Ureter (tissue), 1 donor: ENCODE measurements at regions not wholly inside any gene's neighbourhood (a gene's known extent, or its start where the extent isn't known, plus 50 kb on each side); places are given as distances from the start of the nearest gene placed in this dataset.

Source experiments
- DNase-seq: peaks from one replicate; pipeline ENCODE4 v3.0.0-alpha.2; 2020; ENCODE audit warnings: low spot score
- donor health status: DM: yes; HTN: yes; CAD: no.

DNA sequence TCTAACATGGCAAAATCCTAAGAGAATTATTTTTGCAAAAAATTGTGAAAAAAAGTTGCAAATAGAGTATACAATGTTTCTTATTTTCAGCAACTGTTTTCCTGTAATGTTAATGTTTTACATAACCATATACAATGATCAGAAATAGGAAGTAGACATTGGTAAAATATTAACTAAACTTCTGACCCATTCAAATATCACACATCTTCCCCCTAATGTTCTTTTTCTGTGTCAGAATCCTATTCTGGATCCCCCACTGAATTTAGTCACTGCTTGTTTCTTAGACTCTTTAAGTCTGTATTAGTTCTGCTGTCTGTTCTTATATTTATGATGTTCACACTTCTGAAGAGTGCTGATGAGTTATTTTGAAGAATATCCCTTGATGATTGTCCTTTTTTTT lies 62.0 kb downstream of the HFE start:
- DNase-seq = no peak

DNA sequence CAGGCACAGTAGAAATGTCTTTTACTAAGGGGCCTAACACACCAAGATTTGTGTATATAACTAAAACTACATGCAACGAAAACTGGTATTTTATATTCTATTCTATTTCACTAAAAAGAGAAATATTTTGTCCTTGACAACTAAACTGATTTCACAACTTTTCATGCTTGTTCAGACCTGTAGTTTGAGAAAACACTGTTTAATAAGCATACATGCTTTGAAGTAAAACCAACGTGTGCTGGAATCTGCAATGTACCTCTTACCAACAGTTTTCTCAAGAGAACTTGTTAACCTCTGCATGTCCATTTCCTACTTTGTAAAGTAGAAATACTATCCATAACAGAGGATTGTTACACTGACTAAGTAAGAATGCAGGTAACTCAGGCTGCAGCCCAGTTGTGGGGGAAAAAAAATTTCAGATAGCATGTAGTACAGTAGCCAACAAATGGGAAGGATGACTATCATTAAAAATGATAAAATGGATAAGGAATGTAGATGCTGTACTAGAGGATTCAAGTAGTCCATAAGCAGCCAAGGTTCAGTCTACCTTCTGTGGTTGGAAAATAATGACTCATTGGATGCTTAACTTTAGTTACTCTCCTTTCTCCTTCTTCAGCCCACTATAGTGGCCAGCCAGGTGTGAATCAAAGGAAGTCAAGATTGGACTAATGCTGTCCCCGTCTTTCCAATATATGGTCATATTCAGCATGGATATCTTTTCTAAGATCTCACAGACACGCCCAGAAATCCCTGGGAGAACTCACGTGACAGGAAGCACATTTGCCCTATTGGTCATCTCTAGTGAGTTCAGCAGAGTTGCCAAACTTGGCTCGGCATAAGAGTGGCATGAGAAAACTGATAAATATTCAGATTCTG lies 65.2 kb downstream of the HFE start:
- DNase-seq = no peak

DNA sequence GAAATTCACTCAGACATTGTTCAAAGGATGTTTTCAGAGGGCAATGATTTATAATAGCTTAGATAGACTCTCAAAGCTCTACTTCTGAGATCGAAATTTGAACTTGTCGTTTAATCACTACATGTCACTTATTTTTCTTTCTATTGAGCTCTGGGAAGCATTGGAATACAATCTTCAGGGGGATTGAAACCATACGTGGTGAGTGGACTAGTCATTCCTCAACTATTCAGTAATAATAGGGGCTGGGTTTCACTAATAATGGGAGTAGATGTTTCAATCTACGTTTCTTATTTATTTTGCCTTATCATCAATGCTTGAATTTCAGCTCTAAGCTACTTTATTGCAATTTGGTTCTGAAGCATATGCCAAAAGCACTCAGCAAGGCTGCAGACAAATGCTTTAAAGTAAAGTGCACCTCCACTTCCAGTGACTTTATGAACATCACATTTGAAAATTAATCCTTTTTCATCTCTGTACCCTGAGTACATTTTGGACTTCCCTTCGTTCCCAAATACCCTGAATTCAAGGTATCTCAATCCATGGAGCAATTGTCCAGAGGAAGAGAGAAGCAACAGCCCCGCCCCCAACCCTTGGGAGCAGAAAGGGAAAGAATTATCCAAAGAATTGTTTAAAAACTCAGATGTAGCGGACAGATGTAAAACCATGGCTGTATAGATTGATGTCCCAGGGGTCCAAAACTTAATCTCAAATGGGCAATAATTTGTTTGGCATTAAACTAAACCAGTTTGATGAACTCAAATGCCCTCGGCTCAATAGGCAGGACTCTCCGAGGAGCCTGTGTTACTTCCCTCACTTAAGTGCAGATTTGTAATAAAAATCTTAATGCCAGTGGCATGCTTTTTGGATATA lies 68.1 kb downstream of the HFE start:
- DNase-seq = no peak

DNA sequence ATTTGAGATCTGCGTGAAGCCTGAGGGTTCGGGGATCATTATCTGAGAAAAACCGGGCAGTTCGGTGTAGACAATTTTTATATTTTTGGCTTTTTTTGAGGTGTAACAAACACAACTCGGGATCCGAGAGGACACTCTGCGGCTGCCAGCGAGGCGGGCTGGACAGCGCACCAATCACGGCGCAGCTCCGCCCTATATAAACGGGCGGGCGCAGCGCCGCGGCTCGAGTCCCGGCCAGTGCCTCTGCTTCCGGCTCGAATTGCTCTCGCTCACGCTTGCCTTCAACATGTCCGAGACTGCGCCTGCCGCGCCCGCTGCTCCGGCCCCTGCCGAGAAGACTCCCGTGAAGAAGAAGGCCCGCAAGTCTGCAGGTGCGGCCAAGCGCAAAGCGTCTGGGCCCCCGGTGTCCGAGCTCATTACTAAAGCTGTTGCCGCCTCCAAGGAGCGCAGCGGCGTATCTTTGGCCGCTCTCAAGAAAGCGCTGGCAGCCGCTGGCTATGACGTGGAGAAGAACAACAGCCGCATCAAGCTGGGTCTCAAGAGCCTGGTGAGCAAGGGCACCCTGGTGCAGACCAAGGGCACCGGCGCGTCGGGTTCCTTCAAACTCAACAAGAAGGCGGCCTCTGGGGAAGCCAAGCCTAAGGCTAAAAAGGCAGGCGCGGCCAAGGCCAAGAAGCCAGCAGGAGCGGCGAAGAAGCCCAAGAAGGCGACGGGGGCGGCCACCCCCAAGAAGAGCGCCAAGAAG lies 69.0 kb downstream of the HFE start:
- peak; percentile 93 for DNase-seq

DNA sequence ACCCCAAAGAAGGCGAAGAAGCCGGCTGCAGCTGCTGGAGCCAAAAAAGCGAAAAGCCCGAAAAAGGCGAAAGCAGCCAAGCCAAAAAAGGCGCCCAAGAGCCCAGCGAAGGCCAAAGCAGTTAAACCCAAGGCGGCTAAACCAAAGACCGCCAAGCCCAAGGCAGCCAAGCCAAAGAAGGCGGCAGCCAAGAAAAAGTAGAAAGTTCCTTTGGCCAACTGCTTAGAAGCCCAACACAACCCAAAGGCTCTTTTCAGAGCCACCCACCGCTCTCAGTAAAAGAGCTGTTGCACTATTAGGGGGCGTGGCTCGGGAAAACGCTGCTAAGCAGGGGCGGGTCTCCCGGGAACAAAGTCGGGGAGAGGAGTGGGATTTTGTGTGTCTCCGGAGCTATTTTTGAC lies 69.6 kb downstream of the HFE start:
- DNase-seq = peak; percentile 83

DNA sequence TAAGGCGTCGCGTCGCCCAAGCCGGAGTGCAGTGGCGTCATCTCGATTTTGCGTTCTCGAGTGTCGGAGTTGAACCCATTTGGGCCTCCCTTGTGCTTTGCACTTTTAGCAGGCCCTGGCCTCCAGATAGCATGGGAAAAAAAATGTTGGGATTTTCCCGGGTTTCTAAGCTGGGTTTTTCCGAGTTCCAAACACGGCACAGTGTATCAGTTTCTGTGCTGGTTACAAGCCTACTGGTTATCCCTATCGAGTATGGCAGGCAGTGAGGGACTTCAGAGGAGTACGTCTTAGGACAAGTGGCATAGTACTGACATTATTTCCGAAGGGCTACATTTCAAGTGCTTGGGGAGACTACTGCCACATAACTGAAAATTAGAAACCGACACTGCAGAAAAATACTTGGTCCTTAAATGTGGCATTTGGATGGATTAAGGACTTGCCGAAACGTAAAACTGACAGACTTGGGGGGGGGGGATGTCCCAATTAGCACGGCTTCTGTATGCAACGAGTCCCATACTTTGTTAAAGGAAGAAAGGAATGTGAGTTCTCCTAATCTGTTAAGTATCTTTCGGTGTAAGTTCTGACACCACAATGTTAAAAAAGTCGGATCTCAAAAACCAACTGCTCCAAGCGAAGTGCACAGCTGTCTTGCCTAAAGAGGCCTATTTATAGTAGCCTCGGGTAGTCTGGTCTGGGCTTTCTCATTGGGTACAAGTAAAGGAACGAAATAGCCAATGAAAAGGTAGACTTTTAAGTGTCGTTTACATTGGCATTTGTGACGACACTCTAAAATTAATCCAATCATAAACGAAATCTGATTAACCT lies 70.2 kb downstream of the HFE start:
- DNase-seq = no peak

DNA sequence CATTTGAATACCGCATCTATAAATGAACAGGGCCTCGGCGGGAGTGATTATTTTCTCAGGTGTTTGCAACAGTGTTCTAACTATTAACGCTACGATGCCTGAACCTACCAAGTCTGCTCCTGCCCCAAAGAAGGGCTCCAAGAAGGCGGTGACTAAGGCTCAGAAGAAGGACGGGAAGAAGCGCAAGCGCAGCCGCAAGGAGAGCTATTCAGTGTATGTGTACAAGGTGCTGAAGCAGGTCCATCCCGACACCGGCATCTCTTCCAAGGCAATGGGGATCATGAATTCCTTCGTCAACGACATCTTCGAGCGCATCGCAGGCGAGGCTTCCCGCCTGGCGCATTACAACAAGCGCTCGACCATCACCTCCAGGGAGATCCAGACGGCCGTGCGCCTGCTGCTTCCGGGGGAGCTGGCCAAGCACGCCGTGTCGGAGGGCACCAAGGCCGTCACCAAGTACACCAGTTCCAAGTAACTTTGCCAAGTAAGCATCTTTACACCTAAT lies 70.9 kb downstream of the HFE start:
- peak; percentile 92 for DNase-seq

DNA sequence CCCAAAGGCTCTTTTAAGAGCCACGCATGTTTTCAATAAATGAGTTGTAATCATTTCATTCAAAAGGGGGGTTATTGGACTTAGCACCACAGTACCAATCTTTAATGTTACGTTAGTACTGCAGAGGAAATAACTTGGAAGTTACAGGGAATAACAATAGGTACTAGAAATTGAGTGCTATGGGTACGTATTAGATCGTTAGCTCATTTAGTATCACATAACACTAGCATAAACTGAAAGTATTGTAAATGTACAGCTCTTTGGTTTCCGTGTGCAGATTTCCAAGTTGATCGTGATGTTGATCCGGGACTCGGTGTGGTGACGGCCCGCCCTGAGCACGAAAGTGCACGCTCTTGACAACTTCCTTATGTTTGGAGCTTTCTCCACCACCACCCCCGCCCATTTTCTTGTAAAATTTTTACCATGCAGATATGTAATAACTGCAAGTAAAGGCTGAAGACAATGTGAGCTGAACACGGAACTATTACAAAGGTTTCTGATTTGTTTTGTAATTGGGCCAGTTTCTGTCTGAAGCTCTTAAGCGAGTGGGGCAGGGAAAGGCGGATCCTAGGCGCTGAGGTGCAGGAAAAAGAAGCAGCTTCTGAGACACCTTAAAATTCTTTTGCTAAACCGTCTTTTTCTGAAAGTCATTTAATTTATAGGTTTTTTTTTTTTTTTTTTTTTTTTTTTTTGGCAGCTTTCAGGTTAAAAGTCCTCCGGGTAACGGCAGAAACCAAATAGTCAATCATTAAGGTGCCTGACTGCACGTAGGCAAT lies 71.5 kb downstream of the HFE start:
- peak; percentile 82 for DNase-seq

DNA sequence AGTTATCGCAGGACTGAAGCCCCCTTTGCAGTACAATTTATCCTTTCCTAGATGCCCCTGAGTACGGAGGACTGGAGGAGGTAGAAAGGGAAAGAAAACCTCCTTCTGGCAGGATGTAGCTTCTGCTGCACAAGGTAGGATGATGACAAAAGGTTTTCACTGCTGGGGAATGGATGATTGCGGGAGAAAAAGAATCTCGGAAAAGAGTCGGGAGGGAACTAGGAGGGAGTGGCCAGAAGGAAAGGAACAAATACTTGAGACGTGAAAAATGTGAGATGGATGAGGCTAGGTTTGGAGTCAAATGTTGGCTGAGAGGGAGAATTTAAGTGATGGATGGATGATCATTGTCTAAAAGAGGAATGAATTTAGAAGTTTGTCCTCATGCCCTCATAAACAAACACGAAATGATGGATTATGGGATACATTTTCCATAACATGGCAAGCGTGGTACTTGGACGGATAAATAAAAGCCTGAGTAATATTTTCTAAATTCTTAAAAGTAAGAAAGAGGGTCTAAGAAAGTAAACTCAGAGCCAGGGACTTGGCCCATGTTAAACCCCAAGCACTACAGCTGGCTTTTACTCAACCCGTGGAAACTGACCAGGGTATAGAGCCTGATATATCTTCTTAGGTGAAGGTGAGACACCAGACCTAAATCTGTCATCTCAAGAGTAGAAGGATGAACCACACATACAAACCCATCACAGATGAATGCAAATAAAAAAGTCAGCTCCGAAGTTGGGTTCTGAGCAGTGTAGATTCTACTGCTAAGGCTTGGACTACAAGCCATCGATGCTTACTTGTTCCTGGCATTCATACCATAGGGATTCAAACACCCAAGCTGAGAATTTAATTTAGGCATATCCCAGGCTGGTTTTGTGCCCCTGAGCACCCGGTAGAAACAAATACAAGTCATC lies 72.4 kb downstream of the HFE start:
- no peak for DNase-seq

DNA sequence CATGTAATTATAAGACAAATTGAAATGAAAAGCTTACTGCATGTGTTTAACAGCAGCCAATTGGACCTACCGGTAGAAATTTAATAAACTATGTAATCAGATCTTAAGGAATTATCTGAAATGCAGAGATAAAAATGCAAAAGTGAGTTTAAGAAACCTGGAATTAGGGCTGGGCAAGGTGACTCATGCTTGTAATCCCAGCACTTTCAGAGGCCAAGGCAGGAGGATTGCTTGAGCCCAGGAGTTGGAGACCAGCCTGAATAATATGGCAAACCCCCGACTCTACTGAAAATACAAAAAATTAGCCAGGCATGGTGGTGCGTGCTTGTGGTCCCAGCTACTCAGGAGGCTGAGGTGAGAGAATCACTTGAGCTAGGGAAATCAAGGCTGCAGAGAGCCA lies 74.1 kb downstream of the HFE start:
- DNase-seq = no peak

DNA sequence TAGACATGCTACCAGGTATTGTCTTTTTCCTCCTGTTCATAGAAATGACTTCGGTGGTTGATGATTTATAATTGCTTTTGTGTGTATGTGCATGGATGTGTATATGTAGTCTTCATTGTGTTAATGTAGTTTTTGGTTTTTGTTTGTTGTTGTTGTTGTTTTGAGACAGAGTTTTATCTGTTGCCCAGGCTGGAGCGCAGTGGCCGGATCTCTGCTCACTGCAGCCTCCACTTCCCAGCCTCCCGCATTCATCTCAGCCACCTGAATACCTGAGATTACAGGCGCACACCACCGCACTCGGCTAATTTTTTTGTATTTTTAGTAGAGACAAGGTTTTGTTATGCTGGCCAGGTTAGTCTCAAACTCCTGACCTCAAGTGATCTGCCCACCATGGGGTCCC lies 75.2 kb downstream of the HFE start:
- peak; percentile 26 for DNase-seq

DNA sequence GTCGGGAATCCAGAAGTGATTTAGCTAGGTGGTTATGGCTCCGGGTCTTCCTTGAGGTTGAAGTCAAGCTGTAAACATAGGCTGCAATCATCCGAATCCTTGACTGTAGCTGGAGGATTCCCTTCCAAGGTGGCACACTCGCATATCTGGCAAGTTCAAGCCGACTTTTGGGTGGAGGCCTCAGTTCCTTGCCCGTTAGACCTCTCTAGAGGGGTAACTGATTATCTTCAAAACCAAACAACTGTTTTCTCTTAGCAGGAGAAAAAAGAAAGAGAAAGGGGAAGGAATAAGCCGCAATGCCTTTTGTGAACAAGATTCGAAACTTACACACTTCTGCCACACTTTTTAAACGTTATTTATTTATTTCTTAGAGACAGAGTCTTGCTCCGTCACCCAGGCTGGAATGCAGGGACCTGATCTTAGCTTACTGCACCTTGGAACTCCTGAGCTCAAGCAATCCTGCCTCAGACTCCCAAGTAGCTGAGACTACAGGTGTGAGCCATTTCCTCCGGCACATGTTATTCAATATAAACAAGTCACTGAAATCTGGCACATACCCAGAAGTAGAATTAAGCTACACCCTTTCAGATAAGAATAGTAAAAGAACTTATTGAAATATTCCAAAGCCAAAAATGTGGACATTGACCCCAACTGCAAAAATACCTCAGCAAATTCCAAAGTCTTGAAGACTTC lies 76.3 kb downstream of the HFE start:
- DNase-seq = peak; percentile 30

DNA sequence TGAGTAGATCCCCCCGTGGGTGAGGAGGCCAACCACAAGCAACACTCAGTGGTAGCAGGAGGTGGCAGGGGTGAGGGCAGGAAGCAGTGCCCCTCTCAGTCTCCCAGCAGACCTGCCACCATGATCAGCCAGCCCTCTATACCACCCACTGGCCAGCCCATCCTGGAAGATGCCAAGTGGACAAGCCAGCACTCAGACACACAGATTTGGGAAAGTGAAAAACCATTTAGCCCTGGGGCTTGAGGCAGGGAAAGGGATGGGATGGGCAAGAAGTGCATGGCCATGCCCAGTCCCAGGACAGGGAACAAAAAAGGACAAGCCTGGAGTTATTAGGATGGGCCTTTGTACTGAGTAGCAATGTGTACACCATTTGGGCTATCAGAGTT lies 76.9 kb downstream of the HFE start:
- peak; percentile 37 for DNase-seq

DNA sequence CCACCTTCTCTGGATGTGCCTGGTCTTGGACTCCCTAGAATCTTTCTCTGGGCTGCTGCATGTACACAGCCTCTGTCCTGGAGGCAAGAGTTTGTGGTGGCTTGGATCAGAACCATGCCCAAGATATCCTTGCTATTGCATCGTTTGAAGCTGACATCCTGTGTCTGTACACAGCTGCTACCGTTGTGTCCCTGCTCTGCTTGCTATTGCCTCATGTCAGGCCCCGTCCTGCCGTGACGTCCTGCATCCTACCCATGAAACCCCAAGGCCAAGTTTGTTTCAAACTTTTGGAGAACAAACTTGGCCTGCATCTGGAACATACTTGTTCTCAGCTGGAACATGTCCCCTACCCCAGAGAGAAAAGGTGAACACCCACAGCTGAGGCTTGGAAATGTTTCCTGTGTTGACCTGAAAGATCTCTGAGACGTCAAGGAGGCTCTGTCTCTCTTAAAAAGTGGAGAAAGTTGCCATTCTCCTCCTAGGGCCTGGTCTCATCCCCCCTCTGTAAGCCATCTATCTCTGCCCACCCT lies 78.1 kb downstream of the HFE start:
- no peak for DNase-seq

DNA sequence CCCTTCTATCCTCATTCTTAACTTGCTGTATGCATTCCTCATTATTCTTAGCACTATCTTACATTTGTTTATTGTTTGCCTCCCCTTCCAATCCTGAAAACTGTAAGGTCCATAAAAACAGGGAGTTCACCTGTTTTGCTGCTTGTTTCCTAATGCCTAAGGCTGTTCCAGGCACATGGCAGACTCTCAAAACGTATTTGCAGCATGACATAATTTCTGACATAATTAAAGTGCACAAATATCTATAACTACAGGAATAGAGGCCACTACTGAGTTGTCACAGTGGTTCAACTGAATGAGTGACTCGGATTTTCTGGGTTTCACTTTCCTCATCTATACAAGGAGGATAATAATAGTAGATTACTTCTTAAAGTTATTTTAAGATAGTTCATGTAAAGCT lies 83.0 kb downstream of the HFE start:
- no peak for DNase-seq

DNA sequence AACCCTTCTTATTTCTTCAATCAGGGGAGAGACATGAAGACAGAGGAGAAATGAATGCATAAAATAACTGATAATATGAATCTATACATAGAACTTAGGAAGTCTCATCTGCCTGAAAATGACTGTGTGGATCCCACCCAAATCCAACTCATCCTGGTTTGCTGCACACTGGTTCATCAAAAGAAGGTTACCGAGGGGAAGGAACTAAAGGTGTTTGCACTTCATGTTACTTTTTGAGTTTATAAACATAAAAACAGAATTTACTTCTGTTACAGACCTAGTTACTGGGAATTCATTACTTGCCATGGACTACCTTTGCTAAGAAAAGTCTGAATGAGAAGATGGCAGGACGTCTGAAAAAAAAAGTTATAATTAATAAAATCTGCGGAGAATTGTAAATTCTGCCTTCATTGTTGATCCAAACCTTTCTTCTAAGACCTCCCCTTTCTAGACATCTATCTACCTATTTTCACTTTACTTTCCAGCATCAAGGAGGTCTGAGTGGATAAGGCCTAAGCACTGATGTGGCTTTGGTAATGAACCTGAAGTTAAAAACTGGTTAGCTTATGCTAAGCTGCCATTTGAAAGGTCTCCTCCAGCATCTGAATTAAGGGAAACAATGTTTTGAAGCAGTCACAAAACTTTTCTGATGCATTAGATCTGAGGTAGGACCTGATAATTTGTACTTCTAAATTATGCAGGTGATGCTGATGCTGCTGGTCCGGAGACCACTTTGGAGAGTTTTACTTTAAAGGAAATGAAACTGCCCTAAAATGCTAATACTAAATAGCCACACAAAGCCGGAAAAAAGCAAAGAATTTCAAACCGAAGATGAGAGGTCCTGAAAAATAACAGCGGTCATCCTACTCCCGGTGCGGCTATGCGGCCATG lies 84.0 kb downstream of the HFE start:
- DNase-seq = no peak

DNA sequence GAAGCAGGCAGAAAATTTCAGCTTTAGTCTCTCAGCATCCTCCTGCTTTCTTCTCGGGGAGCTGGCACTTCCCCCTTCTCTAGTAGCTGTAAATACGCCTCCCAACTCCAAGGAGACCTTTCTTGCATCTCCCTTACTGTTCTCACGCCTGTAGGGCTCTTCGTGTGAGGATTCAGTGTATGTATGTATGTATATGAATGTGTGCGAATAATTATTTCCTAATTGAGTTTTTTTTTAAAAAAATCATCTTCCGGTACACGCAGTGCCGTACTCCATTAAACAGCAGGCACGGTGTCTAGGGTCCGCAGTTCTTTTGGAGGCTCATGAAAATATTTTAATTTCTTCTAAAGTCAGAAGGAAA lies 85.4 kb downstream of the HFE start:
- DNase-seq = peak; percentile 53

DNA sequence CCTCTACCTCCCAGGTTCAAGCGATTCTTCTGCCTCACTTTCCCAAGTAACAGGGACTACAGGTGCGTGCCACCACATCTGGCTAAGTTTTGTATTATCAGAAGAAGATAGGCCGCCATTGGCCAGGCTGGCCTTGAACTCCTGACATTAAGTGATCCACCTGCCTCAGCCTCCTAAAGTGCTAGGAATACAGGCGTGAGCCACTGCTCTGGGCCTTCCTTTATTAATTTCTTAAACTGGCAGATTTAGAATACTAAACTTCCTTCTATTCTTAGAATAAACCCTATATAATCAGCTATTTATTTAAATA lies 86.6 kb downstream of the HFE start:
- DNase-seq = no peak
